ENCODE measurements at regions not wholly inside any gene's neighbourhood (a gene's known extent, or its start where the extent isn't known, plus 50 kb on each side); places are given as distances from the start of the nearest gene placed in this dataset.

DNA sequence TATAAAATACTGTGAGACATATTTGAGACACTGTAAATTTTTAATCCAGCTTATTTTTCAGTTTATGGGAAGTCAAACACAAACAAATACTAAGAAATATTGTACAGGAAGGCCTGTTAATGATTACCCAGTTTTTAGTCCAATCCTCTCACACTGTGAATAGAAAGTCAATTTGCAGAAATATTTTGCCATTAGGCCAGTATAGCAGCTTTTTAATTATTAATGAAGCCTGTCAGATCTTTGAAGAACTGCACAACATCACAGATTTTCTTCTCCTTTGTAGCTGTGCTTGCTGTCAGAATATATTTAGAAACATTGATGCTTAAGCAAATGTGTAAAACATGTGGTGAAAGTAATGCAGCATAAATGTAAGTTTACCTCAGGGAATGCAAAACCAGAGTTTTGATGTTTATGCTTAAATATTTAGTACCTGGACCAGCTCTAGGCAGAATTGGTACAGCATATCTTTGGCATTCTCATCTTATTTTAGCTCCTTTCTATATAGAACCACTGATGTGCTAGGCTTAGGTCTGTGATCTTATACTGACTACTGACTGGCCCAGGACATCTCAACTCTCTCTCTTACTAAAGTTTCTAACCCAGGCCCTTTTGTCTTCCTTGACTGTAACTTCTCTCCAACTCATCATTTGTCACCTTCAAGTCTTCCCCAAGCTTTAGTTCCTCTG, 230.8 kb upstream of the NAV3 start:
- no peak for TF ChIP-seq MTF1 (CRISPR knock-in tag; IDR thresholded peaks at IDR 0.05; ENCODE audit: borderline replicate concordance)
- no peak for TF ChIP-seq ZNF274 (IDR thresholded peaks at IDR 0.05; ENCODE audit: borderline replicate concordance, low read depth, low read length)
- TF ChIP-seq, protein P1, sequence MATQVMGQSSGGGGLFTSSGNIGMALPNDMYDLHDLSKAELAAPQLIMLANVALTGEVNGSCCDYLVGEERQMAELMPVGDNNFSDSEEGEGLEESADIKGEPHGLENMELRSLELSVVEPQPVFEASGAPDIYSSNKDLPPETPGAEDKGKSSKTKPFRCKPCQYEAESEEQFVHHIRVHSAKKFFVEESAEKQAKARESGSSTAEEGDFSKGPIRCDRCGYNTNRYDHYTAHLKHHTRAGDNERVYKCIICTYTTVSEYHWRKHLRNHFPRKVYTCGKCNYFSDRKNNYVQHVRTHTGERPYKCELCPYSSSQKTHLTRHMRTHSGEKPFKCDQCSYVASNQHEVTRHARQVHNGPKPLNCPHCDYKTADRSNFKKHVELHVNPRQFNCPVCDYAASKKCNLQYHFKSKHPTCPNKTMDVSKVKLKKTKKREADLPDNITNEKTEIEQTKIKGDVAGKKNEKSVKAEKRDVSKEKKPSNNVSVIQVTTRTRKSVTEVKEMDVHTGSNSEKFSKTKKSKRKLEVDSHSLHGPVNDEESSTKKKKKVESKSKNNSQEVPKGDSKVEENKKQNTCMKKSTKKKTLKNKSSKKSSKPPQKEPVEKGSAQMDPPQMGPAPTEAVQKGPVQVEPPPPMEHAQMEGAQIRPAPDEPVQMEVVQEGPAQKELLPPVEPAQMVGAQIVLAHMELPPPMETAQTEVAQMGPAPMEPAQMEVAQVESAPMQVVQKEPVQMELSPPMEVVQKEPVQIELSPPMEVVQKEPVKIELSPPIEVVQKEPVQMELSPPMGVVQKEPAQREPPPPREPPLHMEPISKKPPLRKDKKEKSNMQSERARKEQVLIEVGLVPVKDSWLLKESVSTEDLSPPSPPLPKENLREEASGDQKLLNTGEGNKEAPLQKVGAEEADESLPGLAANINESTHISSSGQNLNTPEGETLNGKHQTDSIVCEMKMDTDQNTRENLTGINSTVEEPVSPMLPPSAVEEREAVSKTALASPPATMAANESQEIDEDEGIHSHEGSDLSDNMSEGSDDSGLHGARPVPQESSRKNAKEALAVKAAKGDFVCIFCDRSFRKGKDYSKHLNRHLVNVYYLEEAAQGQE (IDR thresholded peaks at IDR 0.05; ENCODE audit: borderline replicate concordance): no peak
- TF ChIP-seq, protein P1 (CRISPR knock-in tag; IDR thresholded peaks at IDR 0.05; ENCODE audit: low read depth): no peak
- no peak for TF ChIP-seq MAFK (IDR thresholded peaks at IDR 0.05; ENCODE audit: low read length)
- no peak for TF ChIP-seq CEBPB (tag; IDR thresholded peaks at IDR 0.05)
- TF ChIP-seq TGIF2 (CRISPR knock-in tag; IDR thresholded peaks at IDR 0.05): no peak
- TF ChIP-seq JUNB (CRISPR knock-in tag; conservative IDR thresholded peaks at IDR 0.05): no peak
- no peak for TF ChIP-seq POLR2A (conservative IDR thresholded peaks at IDR 0.05)
- no peak for TF ChIP-seq MAZ (CRISPR knock-in tag; conservative IDR thresholded peaks at IDR 0.05 in 1 of 2, IDR thresholded peaks at IDR 0.05 in 1 of 2)
- TF ChIP-seq, protein P2, sequence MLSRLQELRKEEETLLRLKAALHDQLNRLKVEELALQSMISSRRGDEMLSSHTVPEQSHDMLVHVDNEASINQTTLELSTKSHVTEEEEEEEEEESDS (CRISPR knock-in tag; IDR thresholded peaks at IDR 0.05): no peak
- no peak for TF ChIP-seq ZNF174 (CRISPR knock-in tag; IDR thresholded peaks at IDR 0.05)
- TF ChIP-seq STAG1 (CRISPR knock-in tag; IDR thresholded peaks at IDR 0.05; ENCODE audit: borderline replicate concordance): no peak
